NCI-H1105 treated with DMSO at 0.1 percent for 48 hours (cell line): ENCODE measurements at regions not wholly inside any gene's neighbourhood (a gene's known extent, or its start where the extent isn't known, plus 50 kb on each side); places are given as distances from the start of the nearest gene placed in this dataset.
"Not testable (repeated sequence)": the region's sequence is repeated elsewhere in the genome, so short reads cannot be mapped to it uniquely, and the experiment has no call there.

Experiments
- DNase-seq: peaks from one replicate; lab custom pipeline; 2025; lab: John Stamatoyannopoulos, UW

GRCh38 chr1:172717722-172718465, 59.0 kb downstream of the FASLG start:
- DNase-seq = no peak

GRCh38 chr1:172719066-172719627, 60.2 kb downstream of the FASLG start:
- DNase-seq = no peak

DNA sequence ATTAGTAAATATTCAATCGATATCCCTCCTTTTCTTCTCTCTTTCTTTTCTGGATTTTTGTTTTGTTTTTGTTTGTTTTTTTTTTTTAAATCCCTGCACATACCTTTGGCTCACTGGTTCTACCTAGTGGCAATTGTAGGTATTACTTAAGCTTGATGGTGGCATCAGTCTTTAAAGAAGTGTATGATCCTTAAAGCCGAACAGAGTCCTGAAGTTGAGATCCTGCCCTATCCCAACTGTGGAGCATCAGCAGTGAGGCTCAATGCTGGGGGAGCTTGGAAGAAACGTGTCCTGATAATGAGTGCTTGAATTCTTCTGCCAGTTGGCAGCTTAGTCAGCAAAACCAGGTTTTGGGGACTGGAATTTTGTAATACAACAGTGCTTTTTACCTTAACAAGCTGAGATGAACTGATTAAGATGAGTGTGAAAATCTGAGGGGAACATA, 60.8 kb downstream of the FASLG start:
- DNase-seq = peak; percentile 29

GRCh38 chr1:172720339-172720738, 61.4 kb downstream of the FASLG start:
- no peak for DNase-seq

DNA sequence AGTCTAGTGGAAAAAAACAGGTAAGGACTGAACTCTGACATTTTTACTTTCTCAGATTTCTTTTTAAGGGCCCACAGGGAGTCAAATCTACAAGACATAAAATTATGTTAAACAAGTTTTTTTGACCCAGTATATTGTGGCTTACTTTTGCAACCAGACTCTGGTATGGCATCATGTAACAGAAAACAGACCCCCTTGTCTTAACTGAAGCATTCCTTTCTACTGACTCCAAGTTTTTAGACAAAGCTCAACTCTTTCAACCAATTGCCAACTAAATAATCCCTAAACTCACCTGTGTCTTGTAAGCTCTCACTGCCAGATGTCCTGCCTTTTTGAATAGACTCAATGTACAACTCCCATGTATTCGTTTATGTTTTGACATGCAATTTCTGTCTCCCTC, 64.3 kb downstream of the FASLG start:
- DNase-seq = no peak

DNA sequence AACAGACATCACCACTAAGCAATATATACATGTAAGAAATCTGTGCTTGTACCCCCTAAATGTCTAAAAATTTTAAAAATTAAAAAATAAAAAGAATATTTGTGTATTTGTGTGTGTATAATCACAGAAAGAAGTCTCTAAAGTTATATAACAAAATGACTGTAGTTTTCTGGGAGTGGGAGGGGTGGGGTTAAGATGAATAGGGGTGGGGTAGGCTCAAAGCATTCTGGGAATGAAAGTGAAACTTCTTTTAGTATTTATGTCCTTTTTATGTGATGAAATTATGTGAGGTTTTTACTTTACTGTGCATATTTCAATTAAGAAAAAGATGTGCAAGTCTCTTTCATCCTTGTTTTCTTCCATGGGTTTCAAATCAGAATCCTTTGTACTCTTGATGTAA, 65.3 kb downstream of the FASLG start:
- no peak for DNase-seq

DNA sequence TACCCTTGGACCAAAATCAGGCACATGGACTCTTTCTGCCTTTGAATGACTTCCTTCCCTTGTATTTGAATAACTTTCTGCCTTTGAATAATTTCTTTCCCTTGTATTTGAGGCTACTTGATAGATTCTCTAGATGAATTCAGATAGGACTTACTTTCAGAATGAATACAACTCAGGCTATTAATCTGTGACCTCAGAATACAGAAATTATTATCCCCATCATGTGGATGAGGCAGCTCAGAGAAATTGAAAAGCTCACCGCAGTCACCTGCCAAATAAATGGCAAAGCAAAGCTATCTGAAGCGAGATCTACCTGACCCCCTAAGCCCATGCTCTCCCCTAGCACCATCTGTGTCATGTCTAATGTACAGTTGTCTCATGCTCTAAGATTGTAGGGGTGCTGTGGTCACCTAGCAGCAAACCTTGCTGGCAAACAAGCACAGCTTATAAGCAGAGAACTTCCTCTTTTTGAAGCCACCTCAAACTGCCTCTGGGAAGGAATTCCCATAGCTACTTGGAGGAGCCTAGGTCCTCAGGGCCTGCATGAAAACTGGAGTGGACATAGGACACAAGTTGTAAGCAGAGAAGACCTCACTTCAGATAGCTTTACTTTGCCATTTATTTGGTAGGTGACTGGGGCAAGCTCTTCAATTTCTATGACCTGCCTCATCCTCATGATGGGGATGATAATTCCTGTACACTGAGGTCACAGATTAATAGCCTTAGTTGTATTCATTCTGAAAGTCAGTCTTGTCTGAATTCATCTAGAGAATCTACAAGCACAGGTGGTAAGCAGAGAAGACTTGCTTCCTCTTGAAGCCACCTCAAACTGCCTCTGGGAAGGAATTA, 66.1 kb downstream of the FASLG start:
- DNase-seq = no peak

GRCh38 chr1:172726740-172727139, 67.8 kb downstream of the FASLG start:
- no peak for DNase-seq

DNA sequence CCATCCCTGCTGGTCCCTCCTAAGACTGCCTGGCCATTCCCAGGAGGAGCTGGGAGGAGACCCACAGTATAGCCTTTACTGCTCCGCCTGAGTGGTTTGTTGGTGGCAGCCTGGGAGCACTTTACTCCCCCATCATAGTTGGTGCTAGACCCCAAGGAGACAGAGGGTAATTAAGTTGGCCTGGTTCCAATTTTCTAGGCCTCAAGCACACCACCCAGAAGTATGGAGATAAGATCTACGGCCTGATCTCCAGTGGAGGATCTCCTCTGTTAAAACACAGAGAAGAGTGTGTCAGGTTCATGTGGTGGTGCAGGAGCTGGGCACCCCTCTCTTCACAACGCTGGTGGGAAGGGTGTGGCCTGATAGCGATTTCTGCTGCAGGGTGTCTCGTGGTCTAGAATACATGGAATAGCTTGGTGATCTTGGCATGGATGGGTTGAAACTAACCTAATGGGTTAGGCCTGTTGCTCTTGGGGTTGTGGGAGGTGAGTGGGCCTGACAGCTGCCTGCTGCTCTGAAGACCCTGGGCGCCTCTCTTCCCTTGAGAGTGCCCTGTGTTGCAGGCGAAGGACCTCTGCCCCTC, 68.5 kb downstream of the FASLG start:
- DNase-seq = no peak

- DNase-seq = no peak
These were observed 69.2 kb downstream of the FASLG start for GRCh38 chr1:172727956-172728603.

- not testable (repeated sequence) for DNase-seq
These were observed 69.8 kb downstream of the FASLG start for GRCh38 chr1:172728705-172729104.

DNA sequence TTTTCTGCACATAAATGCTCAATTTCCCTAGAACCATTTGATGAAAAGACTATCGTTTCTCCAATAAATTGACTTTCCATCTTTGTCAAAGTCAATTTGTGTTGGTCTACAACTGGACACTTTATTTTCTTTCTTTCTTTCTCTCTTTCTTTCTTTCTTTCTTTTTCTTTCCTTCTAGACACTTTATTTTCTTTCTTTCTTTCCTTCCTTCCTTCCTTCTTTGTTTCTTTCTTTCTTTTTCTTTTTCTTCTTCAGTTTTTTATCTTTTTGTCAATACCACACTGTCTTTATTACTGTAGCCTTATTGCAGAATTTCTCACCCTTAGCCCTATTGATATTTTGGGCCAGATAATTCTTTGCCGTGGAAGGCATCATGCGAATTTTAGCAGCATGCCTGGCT, 73.5 kb downstream of the FASLG start:
- no peak for DNase-seq

DNA sequence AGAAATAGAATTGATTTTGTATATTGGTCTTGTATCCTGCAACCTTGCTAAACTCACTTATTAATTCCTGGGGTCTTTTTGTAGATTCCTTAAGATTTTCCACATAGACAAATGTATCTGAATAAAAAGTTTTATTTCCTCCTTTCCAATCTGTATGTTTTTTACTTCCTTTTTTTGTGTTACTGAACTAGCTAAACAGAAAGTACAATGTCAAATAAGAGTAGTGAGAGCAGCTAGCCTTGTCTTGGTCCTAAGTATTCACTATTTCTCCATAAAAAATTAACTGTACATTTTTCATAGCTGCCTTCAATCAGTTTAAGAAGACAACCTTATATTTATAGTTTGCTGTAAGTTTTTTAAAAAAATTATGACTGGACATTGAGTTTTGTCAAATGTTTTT, 74.9 kb downstream of the FASLG start:
- no peak for DNase-seq

- no peak for DNase-seq
These were observed 79.5 kb downstream of the FASLG start for GRCh38 chr1:172738389-172738788.

DNA sequence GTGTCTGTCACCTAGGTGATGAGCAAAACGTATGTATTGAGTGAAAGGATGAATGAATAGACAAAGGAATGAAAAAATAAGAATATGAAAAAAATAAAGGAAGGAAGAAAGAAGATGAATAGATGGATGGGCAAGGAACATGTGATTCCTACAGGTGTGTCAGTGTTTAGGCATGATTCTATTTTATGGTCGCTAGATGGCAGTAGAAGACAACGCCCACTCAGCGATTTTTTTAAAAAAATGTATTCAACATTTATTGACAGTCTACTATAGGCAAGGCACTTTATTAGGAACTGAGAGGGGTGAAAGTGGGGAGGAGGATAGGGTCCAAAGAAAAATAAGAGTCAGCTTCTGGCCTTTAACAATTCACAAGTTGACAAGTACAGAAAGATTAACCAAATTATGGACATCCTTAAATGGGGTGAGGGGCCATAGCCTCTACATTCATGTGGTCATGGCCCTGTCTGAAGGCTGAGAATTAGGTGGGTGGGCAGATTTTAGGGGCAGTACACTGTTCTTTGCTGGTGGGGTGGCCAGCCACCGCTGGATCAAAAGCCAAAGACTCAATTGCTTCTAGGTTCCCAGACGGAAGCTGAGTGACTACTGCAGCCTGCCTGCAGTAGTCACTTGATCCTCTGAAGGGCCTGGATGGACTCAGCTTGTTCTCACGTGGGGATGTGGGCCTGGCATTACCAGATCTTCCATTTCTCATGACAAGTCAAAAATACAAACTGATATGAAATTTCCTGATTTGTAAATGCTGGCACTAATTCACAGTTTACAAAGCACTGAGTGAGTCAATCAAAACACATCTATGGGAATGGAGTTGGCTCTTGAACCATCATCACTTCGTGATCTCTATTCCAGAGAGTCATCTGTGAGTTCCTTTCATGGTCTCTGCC, 83.9 kb downstream of the FASLG start:
- DNase-seq = peak; percentile 49

DNA sequence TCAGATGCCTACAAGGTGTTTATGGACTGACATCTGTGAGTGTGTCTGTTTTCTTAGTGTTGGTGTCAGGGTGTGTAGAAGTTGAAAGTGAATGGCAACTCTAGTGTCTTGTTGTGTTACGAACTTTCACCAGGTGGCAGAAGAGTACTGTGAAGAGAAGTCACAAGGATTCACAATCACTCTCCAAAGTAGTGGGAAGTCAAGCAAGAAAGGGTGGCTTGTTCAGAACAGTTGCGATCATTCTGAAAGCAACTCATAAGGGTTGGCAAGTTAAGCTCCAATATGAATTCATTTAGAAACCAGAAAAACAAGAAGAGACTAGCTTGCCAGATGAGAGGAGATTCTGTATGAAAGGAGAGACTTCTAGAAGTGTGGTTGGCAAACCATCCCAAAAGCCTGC, 86.1 kb downstream of the FASLG start:
- DNase-seq = peak; percentile 16

DNA sequence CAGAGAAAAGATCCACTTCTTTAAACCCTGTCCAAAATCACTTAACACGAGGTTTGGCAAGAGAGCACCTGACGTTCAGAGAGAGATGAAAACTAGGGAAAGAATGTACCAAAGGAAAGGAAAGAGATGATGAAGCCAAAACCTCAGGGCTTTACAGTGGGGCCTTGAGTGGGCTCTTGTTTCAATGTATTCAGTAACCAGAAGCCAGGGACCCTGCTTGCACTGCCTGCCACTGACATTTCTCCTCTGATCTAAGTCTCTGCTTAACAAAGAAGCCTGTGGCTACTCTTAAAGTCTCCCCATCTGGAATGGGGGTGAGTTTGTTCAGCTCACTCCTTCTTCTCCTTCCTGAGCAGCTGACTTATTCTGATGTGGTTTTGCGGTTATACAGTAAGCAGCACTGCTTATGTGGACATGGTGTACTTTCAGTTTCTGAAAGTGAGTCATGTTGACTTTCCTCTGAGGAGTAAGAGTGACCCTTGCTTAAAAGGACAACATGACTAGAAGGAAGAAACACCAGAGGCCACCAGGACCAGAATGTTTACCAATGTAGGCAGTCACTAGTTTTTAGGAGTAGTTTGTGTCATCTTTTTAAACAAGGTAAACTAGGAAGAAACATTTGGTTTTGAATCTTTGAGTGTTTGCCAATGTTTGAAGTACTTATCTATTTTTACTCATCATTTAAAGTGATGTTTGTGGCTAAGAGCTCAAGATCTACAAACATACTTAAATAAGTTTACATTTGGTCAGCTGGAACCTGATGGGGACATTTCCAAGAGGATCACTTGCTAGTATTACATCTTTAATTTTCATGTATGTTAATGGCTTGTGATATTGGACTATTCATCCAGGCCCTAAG, 87.4 kb downstream of the FASLG start:
- DNase-seq = no peak

GRCh38 chr1:172748201-172748600, 89.3 kb downstream of the FASLG start:
- no peak for DNase-seq

DNA sequence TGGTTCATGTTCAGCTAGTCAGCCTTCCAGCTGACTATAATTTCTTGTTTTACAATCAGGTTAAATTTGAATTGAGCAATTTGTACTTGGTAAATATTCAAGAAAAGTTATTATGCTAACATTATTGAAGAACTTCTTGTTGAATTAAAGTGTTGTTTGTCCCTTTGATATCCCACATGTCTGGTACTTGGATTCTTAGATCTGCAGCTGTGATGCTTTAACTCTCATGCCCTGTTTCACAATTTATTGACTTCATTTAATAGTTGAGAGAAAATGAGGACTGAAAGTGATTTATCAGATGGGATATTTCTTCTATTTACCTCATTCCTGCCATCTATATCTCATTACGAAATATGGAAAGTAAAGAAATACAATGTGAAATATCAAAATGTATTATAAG, 92.8 kb downstream of the FASLG start:
- no peak for DNase-seq

DNA sequence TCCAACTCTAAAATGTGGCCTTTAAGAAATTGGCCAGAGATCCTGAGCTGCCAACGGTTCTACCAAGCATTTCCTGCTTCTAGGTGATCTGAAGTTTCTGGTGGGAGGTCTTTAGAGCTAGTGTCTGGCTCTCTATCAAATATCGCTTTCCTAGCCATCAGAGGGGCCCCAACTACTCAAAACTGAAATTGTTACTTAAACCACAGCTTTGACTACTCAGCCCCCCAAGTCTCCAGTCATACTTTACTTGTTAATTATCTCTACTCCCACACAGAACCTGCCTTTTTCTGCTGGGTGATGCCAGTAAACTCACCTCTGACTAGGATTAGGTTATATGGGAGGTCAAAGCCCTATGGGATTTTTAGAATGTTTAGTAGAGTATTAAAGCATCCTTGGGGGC, 95.1 kb downstream of the FASLG start:
- no peak for DNase-seq
